ENCODE measurements at regions not wholly inside any gene's neighbourhood (a gene's known extent, or its start where the extent isn't known, plus 50 kb on each side); places are given as distances from the start of the nearest gene placed in this dataset.

- no peak for TF ChIP-seq SUZ12 (IDR thresholded peaks at IDR 0.05)
- TF ChIP-seq FOXA1 (IDR thresholded peaks at IDR 0.05): no peak
- no peak for TF ChIP-seq PKNOX1 (IDR thresholded peaks at IDR 0.05)
- TF ChIP-seq FOXM1 (IDR thresholded peaks at IDR 0.05; ENCODE audit: borderline replicate concordance): no peak
- no peak for TF ChIP-seq SP1 (IDR thresholded peaks at IDR 0.05)
- no peak for TF ChIP-seq FOXK2 (IDR thresholded peaks at IDR 0.05)
- TF ChIP-seq CTBP1 (IDR thresholded peaks at IDR 0.05; ENCODE audit: borderline replicate concordance): no peak
- TF ChIP-seq ZNF384 (IDR thresholded peaks at IDR 0.05): no peak
- no peak for TF ChIP-seq BHLHE40 (IDR thresholded peaks at IDR 0.05; ENCODE audit: borderline replicate concordance)
- no peak for TF ChIP-seq LEF1 (IDR thresholded peaks at IDR 0.05; ENCODE audit: borderline replicate concordance)
- TF ChIP-seq ELF4 (IDR thresholded peaks at IDR 0.05): no peak
- TF ChIP-seq TARDBP (IDR thresholded peaks at IDR 0.05): no peak
- no peak for TF ChIP-seq ARNT (IDR thresholded peaks at IDR 0.05)
Measured at GRCh38 chr2:48092846-48093803, 186.8 kb upstream of the FBXO11 start.

Measured in HEK293T (cell line).